SIG-M5 treated with dmso at 0.1 percent for 504 hours (cell line): ENCODE measurements at regions not wholly inside any gene's neighbourhood (a gene's known extent, or its start where the extent isn't known, plus 50 kb on each side); places are given as distances from the start of the nearest gene placed in this dataset.
A peak's percentile ranks its signal among the peaks of the same experiment; 100 is the strongest.
"Not testable (repeated sequence)": the region's sequence is repeated elsewhere in the genome, so short reads cannot be mapped to it uniquely, and the experiment has no call there.

Experiments used
- DNase-seq: peaks from one replicate; lab custom pipeline; 2025; ENCODE audit not compliant: unreplicated experiment; lab: John Stamatoyannopoulos, UW

DNA sequence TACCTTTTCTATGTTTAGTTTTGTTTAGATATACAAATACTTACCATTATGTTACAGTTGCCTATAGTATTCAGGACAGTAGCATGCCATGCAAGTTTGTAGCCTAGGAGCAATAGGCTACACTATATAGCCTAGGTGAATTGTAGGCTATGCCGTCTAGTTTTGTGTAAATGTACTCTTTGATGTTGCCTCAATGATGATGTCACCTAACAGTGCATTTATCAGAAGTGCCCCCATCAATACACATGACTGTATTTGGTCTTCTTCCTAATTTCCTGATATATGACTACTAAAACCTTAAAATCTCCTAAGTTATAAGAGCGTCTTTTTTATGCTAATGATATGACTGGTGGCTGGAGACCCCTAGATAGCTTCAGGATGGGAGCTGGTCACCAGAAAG, 394.4 kb upstream of the STXBP6 start:
- DNase-seq = no peak

DNA sequence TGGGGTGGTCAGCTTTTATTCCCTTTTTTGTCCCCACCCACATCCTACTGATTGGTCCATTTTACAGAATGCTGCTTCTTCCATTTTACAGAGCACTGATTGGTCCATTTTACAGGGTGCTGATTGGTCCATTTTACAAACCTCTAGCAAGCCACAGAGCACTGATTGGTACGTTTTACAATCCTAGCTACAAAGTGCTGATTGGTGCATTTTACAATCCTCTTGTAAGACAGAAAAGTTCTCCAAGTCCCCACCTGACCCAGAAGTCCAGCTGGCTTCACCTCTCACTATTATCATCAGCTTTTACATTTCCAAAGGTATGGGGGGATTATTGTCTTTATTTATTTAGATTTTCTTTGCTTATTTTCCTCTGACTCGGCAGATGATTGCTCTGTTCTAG, 390.4 kb upstream of the STXBP6 start:
- not testable (repeated sequence) for DNase-seq

DNA sequence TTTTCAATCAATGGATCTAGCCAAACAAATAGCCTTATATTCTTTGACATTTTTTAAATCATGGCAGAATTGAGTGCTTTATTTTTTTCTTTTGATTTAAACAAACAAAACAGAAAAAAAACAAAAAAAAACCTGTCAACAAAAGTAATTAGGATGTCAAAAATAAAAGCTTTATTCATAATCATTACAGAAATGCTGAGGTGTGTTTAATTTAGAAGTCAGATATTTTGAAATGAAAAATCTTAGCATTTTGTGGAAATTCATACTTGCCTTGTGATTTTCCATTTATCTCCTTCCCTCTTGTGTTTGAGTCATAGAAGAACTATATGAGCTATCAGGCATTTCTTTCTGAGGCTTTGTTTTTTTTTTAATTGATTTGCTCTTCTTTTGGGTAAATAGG, 387.0 kb upstream of the STXBP6 start:
- DNase-seq = no peak

GRCh38 chr14:25436288-25436875, 386.4 kb upstream of the STXBP6 start:
- DNase-seq = no peak

- DNase-seq = peak; percentile 7
Observed at GRCh38 chr14:25431211-25432076, 381.5 kb upstream of the STXBP6 start.

GRCh38 chr14:25430808-25431207, 380.9 kb upstream of the STXBP6 start:
- no peak for DNase-seq

DNA sequence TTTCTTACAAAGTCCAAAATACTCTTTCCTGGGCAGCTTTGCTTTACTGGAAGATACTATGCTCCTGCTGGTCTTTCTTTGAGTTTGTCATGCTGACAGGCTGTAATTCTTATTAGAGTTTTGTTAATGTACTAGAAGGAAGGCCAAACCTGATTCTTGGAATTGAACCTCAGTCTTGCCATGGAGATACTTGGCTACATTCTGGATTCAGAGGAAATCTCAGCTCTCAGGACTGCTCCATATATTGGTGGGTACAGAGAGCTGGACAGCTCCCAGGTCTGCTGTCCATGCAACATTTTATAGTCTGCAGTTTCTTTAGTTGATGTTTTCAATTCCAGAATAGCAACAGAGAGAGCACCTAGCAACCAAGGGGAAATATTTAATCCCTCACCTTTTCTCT, 363.1 kb upstream of the STXBP6 start:
- no peak for DNase-seq

DNA sequence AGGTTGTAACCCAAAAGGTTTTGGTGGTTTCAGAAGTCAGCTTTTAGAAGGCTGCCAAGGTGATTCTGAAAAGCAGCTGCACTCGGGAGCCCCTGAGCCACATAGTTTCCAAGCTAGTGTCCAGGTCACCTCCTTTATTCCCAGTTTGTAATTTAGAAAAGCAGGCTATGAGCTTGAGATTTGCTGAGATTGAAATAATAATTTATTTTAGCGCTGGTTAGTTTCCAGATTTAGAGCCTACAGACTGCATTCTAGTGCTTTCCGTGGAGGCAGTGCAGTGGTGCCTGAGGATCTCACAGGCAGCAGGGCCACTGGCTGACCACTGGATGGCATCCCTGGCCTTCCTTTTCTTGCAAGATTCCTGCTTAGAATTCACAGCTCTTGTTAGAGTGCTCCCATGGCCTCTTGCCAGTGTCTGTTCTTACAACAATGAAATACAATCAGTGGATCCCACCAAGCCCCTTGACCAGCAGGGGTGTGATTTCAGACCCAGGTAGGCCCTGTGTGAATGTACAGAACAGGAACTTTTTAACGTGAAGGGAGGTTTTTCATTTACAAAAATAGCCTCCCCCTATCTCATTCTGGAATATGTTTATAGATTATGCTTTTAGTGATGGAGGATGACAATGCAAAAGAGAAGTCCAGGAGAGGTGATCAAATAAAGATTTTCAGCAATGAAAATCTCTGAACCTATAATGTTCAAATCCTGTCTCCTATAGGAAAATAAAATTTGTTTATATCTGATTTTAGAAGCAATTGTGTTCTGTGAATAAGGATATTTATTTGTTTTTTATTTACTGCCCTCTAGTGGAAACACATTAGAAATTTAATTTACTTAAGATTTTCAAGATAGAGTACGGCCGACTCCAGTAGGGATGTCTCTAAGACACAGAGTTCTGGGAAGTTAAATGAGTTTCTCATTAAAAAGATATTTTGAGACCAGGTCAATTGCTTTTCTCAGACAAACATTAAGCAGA, 362.1 kb upstream of the STXBP6 start:
- peak; percentile 22 for DNase-seq

DNA sequence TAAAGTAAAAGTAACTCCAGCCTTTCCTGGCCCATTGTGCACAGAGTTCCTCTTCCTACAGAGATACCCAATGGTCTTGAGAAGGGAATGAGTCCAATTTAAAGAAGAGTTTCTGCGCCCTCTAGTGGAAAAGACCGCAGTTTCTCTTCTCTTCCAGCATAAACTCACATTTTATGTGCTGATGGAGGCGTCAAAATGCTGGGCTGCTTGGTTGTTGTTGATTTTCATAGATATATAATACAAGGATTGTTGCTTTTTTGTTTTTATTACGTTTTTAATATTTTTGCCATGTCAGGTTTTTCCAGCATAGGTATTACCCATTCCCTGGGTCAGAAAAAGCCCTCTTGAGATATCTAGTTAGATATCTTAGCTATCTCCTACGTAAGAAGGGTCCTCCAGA, 356.9 kb upstream of the STXBP6 start:
- peak; percentile 65 for DNase-seq

DNA sequence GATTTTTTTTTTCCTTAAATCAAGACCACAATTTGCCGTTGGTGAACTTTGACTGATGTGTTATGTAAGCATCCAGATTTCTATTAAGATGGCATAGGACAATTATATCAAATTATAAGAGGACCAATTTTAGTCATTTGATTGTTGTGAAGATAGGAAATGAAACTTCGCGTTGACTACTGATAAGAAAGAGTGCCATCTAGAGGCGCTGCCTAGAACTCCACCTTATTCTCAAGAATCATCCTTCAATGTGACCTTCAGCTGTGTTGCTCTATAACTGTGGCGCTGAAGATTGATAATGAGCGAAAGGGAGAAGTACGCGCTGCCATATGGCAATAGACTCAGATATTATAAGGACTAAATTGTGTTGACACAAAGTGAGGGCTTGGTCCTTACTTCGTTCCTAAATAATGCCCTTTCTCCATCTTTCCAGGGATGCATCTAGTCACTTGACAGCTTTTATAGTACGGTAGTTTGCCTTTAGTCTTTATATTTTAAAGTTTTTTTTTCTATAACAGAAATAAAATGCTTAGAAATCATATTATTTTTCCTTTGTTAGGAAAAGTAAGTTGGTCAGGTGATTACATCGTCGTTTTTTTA, 350.8 kb upstream of the STXBP6 start:
- DNase-seq = peak; percentile 69

DNA sequence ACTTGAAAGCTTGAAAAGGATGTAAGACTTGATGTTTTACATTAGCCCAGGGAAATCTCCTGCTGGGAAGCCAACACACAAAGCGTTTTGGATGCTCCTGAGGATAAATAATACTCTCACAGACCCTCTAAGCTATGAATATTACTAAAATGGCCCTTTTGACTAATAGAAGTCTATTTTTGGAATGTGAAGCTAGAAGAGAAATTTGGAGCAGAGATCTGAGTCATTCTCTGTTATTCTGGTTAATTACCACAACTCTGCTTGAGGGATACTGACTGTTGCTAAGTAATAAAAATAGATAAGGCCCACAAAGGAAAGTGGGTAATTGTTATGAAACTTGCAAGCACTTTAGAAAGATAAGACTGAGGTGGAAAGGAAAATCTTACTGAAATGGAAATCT, 346.2 kb upstream of the STXBP6 start:
- DNase-seq = no peak

DNA sequence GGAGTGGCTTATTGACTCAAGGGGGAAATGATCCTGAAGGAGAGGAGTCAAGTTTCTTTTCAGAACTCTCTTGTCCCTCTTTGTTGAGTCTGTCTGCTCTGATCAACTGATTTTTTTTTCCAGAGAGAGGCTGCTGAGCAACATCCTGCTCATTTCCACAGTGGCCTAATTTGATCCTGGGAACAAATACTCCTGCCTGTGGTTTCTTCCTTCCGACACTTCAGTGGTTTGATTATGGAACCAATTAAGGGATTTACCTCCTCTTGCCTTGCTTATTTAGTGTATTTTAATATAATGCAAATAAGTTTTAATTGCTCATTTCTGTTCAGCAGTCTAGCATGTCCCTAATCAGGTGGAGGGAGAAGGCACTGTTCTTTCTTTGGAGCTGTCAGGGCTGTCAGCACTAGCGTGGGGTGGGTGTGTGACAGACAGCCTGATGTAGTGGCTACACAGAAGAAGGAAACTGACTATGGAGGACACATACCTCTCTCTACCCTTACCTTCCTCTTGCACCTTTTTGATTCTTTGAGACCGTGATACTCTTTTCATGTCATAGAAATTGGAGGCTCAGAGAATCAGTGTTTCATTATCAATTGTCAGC, 344.9 kb upstream of the STXBP6 start:
- DNase-seq = no peak

- DNase-seq = no peak
Observed at GRCh38 chr14:25394356-25394755, 344.4 kb upstream of the STXBP6 start.

DNA sequence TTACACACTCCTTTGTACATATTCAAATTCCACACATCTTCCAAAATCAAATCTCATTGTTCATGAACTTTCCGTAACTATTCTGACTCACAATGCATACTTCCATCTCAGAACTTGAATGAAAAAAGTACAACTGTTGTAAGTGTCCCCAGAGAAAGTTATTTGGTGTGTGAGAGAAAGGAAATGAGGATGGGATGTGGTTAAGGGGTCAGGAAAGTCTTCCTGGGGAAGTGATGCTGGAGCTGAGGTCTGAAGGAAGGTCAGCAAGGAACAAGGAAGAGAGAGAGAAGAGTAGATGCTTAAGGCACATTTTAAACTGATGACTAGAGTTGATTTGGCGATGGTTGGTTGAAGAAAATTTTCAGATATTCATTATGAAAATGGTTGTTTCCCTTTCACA, 340.0 kb upstream of the STXBP6 start:
- no peak for DNase-seq

DNA sequence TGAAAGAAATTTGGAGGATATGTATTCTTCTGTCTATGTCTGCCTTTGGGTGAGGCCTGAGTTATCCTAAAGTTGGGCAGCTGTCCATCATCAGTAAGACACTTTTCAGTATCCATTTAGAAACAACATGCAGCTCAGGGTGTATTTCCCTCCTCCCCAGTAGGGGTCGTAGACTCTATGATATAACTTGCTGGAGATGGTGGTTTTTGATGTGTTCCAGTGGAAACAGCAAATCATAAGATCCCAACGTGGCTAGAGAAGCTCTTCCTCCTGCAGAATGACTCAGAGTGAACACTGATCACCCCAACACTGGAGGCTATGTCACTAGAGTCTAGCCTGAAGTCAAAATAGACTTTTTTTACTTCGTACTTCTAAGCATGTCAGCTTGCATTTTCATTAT, 331.6 kb upstream of the STXBP6 start:
- peak; percentile 41 for DNase-seq

DNA sequence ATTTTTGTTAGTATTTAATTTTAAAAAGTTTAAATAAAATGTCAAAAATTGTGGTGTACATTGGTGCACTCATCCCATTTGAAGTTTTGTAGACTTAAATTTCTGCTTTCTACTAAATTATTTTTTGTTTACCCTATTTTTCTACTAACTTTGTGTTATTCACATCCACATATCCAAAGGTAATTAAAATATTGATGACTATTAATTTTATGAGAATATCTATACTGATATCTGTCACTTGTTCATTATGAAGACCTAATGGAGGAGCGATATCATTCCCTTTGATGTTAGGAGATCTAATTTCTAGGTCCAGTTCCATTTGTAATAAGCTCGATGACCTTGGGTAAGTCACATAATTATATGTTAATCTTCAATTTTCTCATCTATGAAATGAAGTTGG, 325.7 kb upstream of the STXBP6 start:
- no peak for DNase-seq

- peak; percentile 46 for DNase-seq
Observed at GRCh38 chr14:25371068-25371467, 321.1 kb upstream of the STXBP6 start.

DNA sequence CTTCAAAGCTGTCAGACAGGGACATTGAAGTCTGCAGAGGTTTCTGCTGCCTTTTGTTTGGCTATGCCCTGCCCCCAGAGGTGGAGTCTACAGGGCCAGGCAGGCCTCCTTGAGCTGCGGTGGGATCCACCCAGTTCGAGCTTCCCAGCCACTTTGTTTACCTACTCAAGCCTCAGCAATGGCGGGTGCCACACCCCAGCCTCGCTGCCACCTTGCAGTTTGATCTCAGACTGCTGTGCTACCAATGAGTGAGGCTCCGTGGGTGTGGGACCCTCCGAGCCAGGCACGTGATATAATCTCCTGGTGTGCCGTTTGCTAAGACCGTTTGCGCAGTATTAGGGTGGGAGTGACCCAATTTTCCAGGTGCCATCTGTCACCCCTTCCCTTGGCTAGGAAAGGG, 320.1 kb upstream of the STXBP6 start:
- DNase-seq = not testable (repeated sequence)

GRCh38 chr14:25358330-25358729, 308.4 kb upstream of the STXBP6 start:
- no peak for DNase-seq

- no peak for DNase-seq
Observed at GRCh38 chr14:25351269-25351668, 301.3 kb upstream of the STXBP6 start.

DNA sequence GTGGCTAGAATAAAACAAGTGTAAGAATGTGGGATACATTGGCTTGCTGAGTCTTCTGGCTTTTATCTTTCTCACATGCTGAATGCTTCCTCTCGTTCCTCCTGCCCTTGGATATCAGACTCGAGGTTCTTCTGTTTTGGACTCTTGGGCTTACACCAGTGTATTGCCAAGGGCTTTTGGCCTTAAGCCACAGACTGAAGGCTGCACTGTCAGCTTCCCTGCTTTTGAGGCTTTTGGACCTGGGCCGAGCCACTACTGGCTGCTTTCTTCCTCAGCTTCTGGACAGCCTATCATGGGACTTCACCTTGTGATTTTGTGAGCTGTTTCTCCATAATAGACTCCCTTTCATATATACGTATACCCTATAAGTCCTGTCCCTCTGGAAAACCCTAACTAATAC, 300.9 kb upstream of the STXBP6 start:
- DNase-seq = no peak
